ENCODE measurements at regions not wholly inside any gene's neighbourhood (a gene's known extent, or its start where the extent isn't known, plus 50 kb on each side); places are given as distances from the start of the nearest gene placed in this dataset.
A peak's percentile ranks its signal among the peaks of the same experiment; 100 is the strongest.

DNA sequence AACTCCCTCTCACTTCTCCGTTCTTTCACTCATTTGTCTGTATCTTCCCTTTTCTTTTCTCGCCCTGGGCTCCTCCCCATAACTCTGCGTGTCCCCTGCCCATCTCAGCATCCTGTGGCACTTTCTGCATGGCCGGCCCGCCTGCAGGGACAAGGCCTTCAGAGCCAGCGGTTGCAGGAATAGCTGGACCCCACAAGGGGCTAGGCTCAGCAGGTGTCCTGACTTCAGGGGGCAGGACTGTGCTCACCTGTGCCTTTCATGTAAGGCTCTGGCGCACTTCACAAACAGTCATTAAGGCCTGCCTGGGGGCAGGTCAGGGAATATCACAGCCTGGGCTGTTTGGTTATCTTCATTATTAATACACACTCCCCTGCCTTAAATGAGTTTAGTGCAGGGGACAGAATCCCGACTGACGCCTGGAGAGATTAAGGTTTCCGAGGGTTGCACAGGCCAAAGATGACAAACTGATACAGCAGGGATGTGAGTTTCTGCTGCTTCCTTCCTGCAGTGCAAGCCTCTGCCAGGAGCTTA, 768.8 kb upstream of the TBX3 start:
- no peaks in the 10 kb centered on the region for H3K36me3 Mint-ChIP-seq (ENCODE audit: unreplicated experiment)
- peak overlapping the region; percentile 68 for H3K4me3 Mint-ChIP-seq (ENCODE audit: unreplicated experiment)
- peaks cover 20% of the 10 kb centered on the region for H3K27me3 Mint-ChIP-seq (ENCODE audit: unreplicated experiment)
- no peak for DNase-seq (ENCODE audit: extremely low spot score, unreplicated experiment)
- H3K9me3 Mint-ChIP-seq (ENCODE audit: unreplicated experiment) = peaks cover 4% of the 10 kb centered on the region
- H3K4me1 Mint-ChIP-seq (ENCODE audit: unreplicated experiment) = peaks cover 9% of the 10 kb centered on the region
- no peak overlapping the region for H3K27ac Mint-ChIP-seq (ENCODE audit: unreplicated experiment)
- TF ChIP-seq, protein P1, sequence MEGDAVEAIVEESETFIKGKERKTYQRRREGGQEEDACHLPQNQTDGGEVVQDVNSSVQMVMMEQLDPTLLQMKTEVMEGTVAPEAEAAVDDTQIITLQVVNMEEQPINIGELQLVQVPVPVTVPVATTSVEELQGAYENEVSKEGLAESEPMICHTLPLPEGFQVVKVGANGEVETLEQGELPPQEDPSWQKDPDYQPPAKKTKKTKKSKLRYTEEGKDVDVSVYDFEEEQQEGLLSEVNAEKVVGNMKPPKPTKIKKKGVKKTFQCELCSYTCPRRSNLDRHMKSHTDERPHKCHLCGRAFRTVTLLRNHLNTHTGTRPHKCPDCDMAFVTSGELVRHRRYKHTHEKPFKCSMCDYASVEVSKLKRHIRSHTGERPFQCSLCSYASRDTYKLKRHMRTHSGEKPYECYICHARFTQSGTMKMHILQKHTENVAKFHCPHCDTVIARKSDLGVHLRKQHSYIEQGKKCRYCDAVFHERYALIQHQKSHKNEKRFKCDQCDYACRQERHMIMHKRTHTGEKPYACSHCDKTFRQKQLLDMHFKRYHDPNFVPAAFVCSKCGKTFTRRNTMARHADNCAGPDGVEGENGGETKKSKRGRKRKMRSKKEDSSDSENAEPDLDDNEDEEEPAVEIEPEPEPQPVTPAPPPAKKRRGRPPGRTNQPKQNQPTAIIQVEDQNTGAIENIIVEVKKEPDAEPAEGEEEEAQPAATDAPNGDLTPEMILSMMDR (IDR thresholded peaks at IDR 0.05) = no peak

DNA sequence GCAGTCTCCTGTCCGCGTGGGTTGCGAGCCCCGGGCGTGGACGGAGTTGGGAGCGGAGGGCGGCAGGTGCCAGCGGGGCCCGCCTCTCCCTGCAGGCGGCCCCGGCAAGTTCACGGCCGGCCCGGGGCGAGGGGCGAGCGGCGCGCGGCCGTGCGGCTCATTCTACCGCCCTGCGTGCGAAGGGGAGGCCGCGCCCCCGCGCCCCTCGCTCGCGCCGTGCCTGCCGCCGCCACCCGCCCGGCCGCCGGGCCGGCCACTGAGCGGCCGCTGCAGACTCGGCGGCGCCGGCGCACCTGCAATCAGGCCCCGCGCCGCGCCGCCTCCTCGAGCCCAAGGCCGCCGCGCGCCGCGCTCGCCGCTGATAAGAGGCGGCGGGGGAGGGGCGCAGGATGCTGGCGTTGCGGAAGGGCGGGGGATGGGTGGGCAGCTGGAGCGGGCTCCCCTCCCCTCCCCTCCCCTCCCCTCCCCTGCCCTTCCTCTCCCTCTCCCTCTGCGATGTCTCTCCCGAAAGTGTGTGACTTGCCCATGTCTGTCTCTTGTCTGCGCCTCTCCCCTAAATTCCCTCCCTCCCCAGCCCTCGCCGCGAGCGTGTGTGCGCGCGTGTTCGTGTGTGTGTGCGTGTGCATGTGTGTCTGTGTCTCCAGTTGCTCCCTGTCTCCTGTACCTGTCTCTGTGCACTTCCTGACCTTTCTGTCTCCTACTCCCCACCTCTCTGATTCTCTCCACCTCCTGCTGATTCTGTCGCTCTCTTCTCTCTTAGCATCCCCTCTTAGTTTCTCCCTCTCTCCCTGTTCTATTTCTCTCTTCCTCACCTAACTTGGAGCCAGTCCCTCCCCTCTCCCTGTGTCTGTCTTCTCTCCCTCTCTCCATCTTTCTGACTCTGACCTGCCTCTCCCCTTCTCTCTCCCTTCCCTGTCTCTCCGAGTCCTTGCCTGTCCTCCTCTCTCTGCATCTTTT, 768.1 kb upstream of the TBX3 start:
- no peak for DNase-seq (ENCODE audit: extremely low spot score, unreplicated experiment)
- TF ChIP-seq, protein P1 (IDR thresholded peaks at IDR 0.05) = no peak
- no peak overlapping the region for H3K27ac Mint-ChIP-seq (ENCODE audit: unreplicated experiment)
- H3K4me3 Mint-ChIP-seq (ENCODE audit: unreplicated experiment) = peak overlapping the region; percentile 72
- H3K4me1 Mint-ChIP-seq (ENCODE audit: unreplicated experiment) = peaks cover 9% of the 10 kb centered on the region
- H3K36me3 Mint-ChIP-seq (ENCODE audit: unreplicated experiment) = no peaks in the 10 kb centered on the region
- H3K27me3 Mint-ChIP-seq (ENCODE audit: unreplicated experiment) = peaks cover 20% of the 10 kb centered on the region
- peaks cover 4% of the 10 kb centered on the region for H3K9me3 Mint-ChIP-seq (ENCODE audit: unreplicated experiment)

DNA sequence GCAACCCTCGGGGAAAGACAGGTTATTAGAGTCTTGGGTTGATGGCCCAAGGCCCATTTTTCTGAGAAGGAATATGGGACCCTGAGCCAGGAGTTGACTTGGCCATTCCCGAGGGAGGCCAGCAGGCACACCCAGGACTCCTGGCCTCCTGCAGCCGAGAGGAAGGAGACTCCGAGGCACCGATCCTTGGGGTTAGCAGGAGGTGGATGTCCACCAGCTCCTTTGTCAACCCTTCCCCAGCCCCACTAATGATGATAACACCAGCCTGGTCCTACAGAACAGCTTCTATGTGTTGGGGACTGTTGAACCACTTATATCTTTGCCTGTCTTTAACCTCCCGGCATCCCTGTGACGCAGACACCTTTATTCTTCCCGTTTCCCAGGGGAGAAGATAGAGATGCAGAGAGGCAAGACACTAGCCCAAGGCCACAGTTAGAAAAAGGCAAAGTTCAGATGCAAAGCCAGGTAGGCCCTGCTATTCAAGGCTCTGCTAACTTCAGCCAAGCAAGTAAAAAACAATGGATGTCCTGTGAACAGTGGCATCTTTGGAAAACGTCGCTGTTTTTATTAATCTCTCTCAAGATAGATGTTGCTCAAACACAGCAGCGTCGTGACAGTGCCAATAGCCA, 767.3 kb upstream of the TBX3 start:
- H3K4me3 Mint-ChIP-seq (ENCODE audit: unreplicated experiment) = peak overlapping the region; percentile 72
- H3K27ac Mint-ChIP-seq (ENCODE audit: unreplicated experiment) = no peak overlapping the region
- no peak for DNase-seq (ENCODE audit: extremely low spot score, unreplicated experiment)
- H3K4me1 Mint-ChIP-seq (ENCODE audit: unreplicated experiment) = peaks cover 9% of the 10 kb centered on the region
- TF ChIP-seq, protein P1 (IDR thresholded peaks at IDR 0.05) = no peak
- peaks cover 20% of the 10 kb centered on the region for H3K27me3 Mint-ChIP-seq (ENCODE audit: unreplicated experiment)
- H3K9me3 Mint-ChIP-seq (ENCODE audit: unreplicated experiment) = peaks cover 3% of the 10 kb centered on the region
- H3K36me3 Mint-ChIP-seq (ENCODE audit: unreplicated experiment) = no peaks in the 10 kb centered on the region

DNA sequence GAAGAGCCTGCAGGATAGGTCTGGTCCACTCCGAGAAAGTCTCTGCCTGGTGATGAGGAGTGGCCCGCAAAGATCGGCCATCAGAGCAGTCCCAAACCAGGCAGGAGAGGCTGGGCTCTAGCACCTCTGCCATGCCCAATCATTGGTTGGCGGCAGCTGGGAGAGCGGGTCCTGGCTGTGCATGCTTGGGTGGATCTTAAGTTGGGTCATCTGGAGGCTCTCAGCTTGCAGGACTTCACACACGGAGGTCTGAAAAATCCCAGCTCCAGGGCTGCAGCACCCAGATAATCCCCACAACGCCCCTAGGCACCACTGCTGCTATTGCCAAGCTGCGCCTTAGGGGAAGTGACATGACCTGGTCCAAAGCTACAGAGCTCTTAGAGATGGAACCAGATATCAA, 766.7 kb upstream of the TBX3 start:
- Mint-ChIP-seq H3K4me3 (ENCODE audit: unreplicated experiment) (no peak overlapping the region), H3K27me3 (ENCODE audit: unreplicated experiment) (peaks cover 20% of the 10 kb centered on the region), H3K4me1 (ENCODE audit: unreplicated experiment) (peaks cover 9% of the 10 kb centered on the region), H3K9me3 (ENCODE audit: unreplicated experiment) (no peaks in the 10 kb centered on the region), H3K36me3 (ENCODE audit: unreplicated experiment) (no peaks in the 10 kb centered on the region), H3K27ac (ENCODE audit: unreplicated experiment) (no peak overlapping the region)
- TF ChIP-seq, protein P1 (IDR thresholded peaks at IDR 0.05) = no peak
- DNase-seq (ENCODE audit: extremely low spot score, unreplicated experiment) = no peak

DNA sequence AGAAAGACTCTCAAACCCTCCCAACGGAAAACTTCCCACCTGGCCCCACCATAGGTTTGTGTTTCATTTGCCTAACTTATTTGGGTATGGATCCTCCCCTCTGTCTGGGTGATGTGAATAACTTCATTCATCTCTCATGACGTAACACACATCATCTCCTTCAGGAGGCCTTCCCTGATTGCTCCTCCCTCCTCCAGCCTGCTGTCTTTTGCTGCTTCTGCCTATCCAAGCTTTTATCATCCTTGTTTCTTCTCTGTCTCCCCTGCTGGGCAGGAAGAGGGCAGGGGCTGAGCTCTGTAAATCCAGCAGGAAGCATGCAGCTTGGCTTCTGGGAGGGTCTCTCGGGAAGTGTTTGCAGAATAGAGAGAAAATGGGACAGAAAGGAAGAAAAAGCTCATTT, 766.0 kb upstream of the TBX3 start:
- TF ChIP-seq, protein P1 (IDR thresholded peaks at IDR 0.05) = no peak
- no peaks in the 10 kb centered on the region for H3K9me3 Mint-ChIP-seq (ENCODE audit: unreplicated experiment)
- H3K4me1 Mint-ChIP-seq (ENCODE audit: unreplicated experiment) = peaks cover 9% of the 10 kb centered on the region
- H3K4me3 Mint-ChIP-seq (ENCODE audit: unreplicated experiment) = no peak overlapping the region
- H3K36me3 Mint-ChIP-seq (ENCODE audit: unreplicated experiment) = no peaks in the 10 kb centered on the region
- DNase-seq (ENCODE audit: extremely low spot score, unreplicated experiment) = no peak
- H3K27me3 Mint-ChIP-seq (ENCODE audit: unreplicated experiment) = peaks cover 20% of the 10 kb centered on the region
- H3K27ac Mint-ChIP-seq (ENCODE audit: unreplicated experiment) = no peak overlapping the region
